ENCODE measurements at regions not wholly inside any gene's neighbourhood (a gene's known extent, or its start where the extent isn't known, plus 50 kb on each side); places are given as distances from the start of the nearest gene placed in this dataset.

GRCh38 chr3:64464955-64465354 is 222.8 kb downstream of the ADAMTS9 start:
- POLR2A ChIA-PET = no interaction called here
- DNase-seq (ENCODE audit: extremely low spot score) = no peak
- no peak for TF ChIP-seq CTCF (IDR thresholded peaks at IDR 0.05; ENCODE audit: control extremely low read depth, extremely low read depth, low read depth, missing control alignments)
- CTCF ChIA-PET = interaction anchor here (1.0 to 6.2 kb wide), 15 partner anchors 9 to 438 kb away, joined by 3 to 69 read pairs (median 11); no protein-coding TSS in a partner anchor

- no peak for DNase-seq (ENCODE audit: extremely low spot score)
- POLR2A ChIA-PET = no interaction called here
Observed at GRCh38 chr3:64463981-64464380, 223.8 kb downstream of the ADAMTS9 start.

GRCh38 chr3:64462203-64462602 is 225.6 kb downstream of the ADAMTS9 start:
- POLR2A ChIA-PET = no interaction called here
- CTCF ChIA-PET = interaction anchor here (1.1 to 6.2 kb wide), 14 partner anchors 10 to 454 kb away, joined by 3 to 69 read pairs (median 10); partner anchors contain the start of gene PSMD6

More at GRCh38 chr3:64463981-64464380, 223.8 kb downstream of the ADAMTS9 start:
- TF ChIP-seq CTCF (IDR thresholded peaks at IDR 0.05; ENCODE audit: control extremely low read depth, extremely low read depth, low read depth, missing control alignments) = no peak
- CTCF ChIA-PET = interaction anchor here (0.7 to 6.2 kb wide), 35 partner anchors 8 to 611 kb away, joined by 3 to 69 read pairs (median 4); no protein-coding TSS in a partner anchor

GRCh38 chr3:64460877-64461276 is 226.9 kb downstream of the ADAMTS9 start:
- ChIA-PET CTCF (no interaction called here), POLR2A (no interaction called here)
- DNase-seq (ENCODE audit: extremely low spot score) = no peak
- TF ChIP-seq CTCF (IDR thresholded peaks at IDR 0.05; ENCODE audit: control extremely low read depth, extremely low read depth, low read depth, missing control alignments) = no peak

More at GRCh38 chr3:64462203-64462602, 225.6 kb downstream of the ADAMTS9 start:
- no peak for TF ChIP-seq CTCF (IDR thresholded peaks at IDR 0.05; ENCODE audit: control extremely low read depth, extremely low read depth, low read depth, missing control alignments)
- no peak for DNase-seq (ENCODE audit: extremely low spot score)

- no peak for TF ChIP-seq CTCF (IDR thresholded peaks at IDR 0.05; ENCODE audit: control extremely low read depth, extremely low read depth, low read depth, missing control alignments)
Observed at GRCh38 chr3:64460141-64460730, 227.6 kb downstream of the ADAMTS9 start.

GRCh38 chr3:64459711-64460110 is 228.1 kb downstream of the ADAMTS9 start:
- DNase-seq (ENCODE audit: extremely low spot score) = no peak
- no peak for TF ChIP-seq CTCF (IDR thresholded peaks at IDR 0.05; ENCODE audit: control extremely low read depth, extremely low read depth, low read depth, missing control alignments)
- CTCF ChIA-PET = no interaction called here
- POLR2A ChIA-PET = no interaction called here

More at GRCh38 chr3:64460141-64460730, 227.6 kb downstream of the ADAMTS9 start:
- no peak for DNase-seq (ENCODE audit: extremely low spot score)
- CTCF ChIA-PET = no interaction called here
- POLR2A ChIA-PET = no interaction called here
